ENCODE measurements at regions not wholly inside any gene's neighbourhood (a gene's known extent, or its start where the extent isn't known, plus 50 kb on each side); places are given as distances from the start of the nearest gene placed in this dataset.

DNA sequence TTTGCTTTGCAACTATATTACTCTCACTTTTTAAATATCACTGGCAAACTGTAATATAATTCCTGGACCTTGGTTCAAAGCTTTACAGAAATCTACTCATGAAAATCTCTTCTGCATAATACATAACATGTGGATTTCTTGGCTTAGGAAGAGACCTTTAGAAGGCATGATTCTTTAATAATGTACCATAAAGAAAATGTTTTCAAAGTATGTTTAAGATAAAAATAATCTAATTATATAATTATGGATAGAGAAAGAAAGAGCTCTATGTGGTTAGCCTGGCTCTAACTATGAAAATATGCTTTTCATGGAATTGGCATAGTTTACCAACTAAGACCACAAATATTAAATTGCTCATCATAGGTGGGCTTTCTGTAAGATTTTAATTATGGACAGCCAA lies 817.8 kb downstream of the TLE1 start:
- DNase-seq: no peak
- intact Hi-C loops (cut with DNase I): no loop called here
- Histone ChIP-seq H3K27ac (no peak overlapping the region), H3K27me3 (no peaks in the 10 kb centered on the region), H3K4me1 (no peaks in the 10 kb centered on the region), H3K36me3 (replicated peaks in 1 of 2; ENCODE audit: insufficient read depth in 1 of 2, low read depth in 2 of 2) (no peaks in the 10 kb centered on the region), H3K4me3 (no peak overlapping the region), H3K9me3 (no peaks in the 10 kb centered on the region)
- no peak for ATAC-seq
- no peak for TF ChIP-seq POLR2A (IDR thresholded peaks at IDR 0.05)
- TF ChIP-seq, protein P1, sequence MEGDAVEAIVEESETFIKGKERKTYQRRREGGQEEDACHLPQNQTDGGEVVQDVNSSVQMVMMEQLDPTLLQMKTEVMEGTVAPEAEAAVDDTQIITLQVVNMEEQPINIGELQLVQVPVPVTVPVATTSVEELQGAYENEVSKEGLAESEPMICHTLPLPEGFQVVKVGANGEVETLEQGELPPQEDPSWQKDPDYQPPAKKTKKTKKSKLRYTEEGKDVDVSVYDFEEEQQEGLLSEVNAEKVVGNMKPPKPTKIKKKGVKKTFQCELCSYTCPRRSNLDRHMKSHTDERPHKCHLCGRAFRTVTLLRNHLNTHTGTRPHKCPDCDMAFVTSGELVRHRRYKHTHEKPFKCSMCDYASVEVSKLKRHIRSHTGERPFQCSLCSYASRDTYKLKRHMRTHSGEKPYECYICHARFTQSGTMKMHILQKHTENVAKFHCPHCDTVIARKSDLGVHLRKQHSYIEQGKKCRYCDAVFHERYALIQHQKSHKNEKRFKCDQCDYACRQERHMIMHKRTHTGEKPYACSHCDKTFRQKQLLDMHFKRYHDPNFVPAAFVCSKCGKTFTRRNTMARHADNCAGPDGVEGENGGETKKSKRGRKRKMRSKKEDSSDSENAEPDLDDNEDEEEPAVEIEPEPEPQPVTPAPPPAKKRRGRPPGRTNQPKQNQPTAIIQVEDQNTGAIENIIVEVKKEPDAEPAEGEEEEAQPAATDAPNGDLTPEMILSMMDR (IDR thresholded peaks at IDR 0.05): no peak

DNA sequence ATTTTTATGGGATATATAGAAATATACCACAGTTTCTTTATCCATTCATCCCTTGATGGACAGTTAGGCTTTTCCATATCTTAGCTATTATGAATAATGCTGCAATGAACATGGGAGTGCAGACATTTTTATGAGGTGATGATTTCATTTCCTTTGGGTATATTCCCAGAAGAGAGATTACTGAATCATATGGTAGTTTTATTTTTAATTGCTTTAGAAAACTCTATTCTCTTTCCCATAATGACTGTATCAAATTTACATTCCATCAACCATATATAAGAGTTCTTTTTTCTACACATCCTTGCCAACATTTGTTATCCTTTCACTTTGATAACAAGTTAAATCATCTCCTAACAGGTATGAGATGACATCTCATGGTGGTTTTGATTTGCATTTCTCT lies 821.6 kb downstream of the TLE1 start:
- no peaks in the 10 kb centered on the region for H3K9me3 ChIP-seq
- H3K36me3 ChIP-seq (replicated peaks in 1 of 2; ENCODE audit: insufficient read depth in 1 of 2, low read depth in 2 of 2): no peaks in the 10 kb centered on the region
- DNase-seq (no peak), ATAC-seq (no peak)
- TF ChIP-seq POLR2A (IDR thresholded peaks at IDR 0.05): no peak
- TF ChIP-seq, protein P1 (IDR thresholded peaks at IDR 0.05): no peak
- no peaks in the 10 kb centered on the region for H3K27me3 ChIP-seq
- no peak overlapping the region for H3K27ac ChIP-seq
- intact Hi-C loops (cut with DNase I): no loop called here
- no peak overlapping the region for H3K4me3 ChIP-seq
- H3K4me1 ChIP-seq: no peaks in the 10 kb centered on the region

DNA sequence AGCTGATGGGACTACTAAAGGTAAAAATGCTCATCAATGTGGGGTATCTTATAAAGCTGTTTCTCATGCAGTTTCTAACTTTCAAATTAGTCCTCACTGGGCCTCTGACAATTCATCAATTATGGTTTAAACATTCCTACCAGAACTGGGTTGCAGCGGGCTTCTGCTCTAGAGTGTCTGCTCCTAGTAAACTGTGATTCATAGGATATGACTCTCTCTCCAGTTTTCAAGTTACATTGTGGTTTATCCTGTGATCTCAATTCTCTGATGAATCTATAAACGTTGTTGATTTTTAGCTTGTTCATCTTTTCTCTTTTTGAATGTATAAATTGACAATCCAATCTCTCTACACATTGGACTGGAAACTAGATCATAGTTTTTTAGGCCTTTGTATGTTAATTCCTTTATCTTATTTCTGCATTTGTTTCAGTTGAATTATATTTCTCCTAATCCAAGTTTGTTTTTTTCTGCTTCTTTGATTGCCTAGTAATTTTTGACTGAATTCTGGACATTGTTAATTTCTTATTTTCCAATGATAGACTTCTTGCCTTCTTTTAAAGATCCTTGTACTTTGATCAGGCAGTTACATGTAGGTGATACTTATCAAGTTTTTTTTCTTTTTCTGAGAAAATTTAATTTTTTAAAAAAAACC lies 822.6 kb downstream of the TLE1 start:
- no peak for DNase-seq
- no peaks in the 10 kb centered on the region for H3K27me3 ChIP-seq

DNA sequence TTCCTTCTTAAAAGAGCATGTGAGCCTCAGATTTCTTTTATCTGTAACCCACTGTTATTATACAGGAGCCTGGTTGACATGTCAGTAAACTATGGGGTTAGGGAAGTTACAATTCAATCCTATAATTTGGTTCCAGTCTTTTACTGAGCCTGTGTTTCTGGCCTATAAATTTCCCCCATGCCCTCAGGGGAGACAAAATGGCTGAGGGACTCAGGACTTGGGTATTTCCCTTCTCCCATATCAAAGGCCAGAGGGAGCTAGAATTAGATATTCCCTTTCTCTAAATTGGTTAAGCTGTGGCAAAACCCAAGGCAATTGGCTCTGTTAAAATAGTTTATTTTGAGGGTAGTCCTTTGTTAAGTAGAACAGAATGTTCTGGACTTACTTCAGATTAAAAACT lies 823.2 kb downstream of the TLE1 start:
- Histone ChIP-seq H3K27me3 (no peaks in the 10 kb centered on the region), H3K27ac (no peak overlapping the region), H3K9me3 (no peaks in the 10 kb centered on the region), H3K4me3 (no peak overlapping the region), H3K4me1 (no peaks in the 10 kb centered on the region), H3K36me3 (replicated peaks in 1 of 2; ENCODE audit: insufficient read depth in 1 of 2, low read depth in 2 of 2) (no peaks in the 10 kb centered on the region)
- ATAC-seq (no peak), DNase-seq (no peak)
- intact Hi-C loops (cut with DNase I): no loop called here
- TF ChIP-seq, protein P1 (IDR thresholded peaks at IDR 0.05): no peak
- no peak for TF ChIP-seq POLR2A (IDR thresholded peaks at IDR 0.05)

More for the DNA sequence above, 822.6 kb downstream of the TLE1 start:
- no peak for ATAC-seq
- Histone ChIP-seq H3K27ac (no peak overlapping the region), H3K4me1 (no peaks in the 10 kb centered on the region), H3K36me3 (replicated peaks in 1 of 2; ENCODE audit: insufficient read depth in 1 of 2, low read depth in 2 of 2) (no peaks in the 10 kb centered on the region), H3K4me3 (no peak overlapping the region), H3K9me3 (no peaks in the 10 kb centered on the region)
- TF ChIP-seq, protein P1 (IDR thresholded peaks at IDR 0.05): no peak
- TF ChIP-seq POLR2A (IDR thresholded peaks at IDR 0.05): no peak
- WGBS, 2 donors: 60 to 64% methylated on average over 2 of the region's 2 CpGs
- intact Hi-C loops (cut with DNase I): no loop called here

DNA sequence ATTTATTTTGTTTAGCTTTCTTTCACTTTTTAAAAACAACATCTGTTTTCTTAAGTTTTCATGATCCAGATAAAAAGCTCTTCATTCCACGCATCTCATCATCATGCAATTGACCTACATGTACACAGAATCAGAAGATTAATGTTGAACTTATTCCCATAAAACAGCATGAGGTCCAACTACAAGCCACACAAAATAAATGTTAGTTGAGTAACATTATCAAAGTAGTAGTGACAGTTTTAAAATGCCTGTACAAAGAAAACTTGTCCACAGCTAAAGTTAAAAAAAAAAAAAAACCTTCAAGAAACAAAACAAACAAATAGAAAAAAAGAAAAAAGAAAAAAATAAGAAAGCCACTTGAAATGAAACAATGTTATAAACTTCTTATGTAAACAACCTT lies 846.3 kb downstream of the TLE1 start:
- Histone ChIP-seq H3K27me3 (no peaks in the 10 kb centered on the region), H3K36me3 (replicated peaks in 1 of 2; ENCODE audit: insufficient read depth in 1 of 2, low read depth in 2 of 2) (no peaks in the 10 kb centered on the region), H3K4me1 (no peaks in the 10 kb centered on the region), H3K27ac (no peak overlapping the region), H3K4me3 (no peak overlapping the region), H3K9me3 (no peaks in the 10 kb centered on the region)
- TF ChIP-seq, protein P1 (IDR thresholded peaks at IDR 0.05): no peak
- no peak for TF ChIP-seq POLR2A (IDR thresholded peaks at IDR 0.05)
- no peak for DNase-seq
- 33 to 40% methylated on average over 1 of the region's 1 CpG for WGBS, 2 donors
- intact Hi-C loops (cut with DNase I): no loop called here
- no peak for ATAC-seq

Measured in body of pancreas (tissue), 4 donors.